ENCODE measurements at regions not wholly inside any gene's neighbourhood (a gene's known extent, or its start where the extent isn't known, plus 50 kb on each side); places are given as distances from the start of the nearest gene placed in this dataset.

- POLR2A ChIA-PET, result no interaction called here
- no peak for ATAC-seq
- no peak for TF ChIP-seq TCF7L2 (IDR thresholded peaks at IDR 0.05; ENCODE audit: low read depth, low read length)
- intact Hi-C loops (cut with micrococcal nuclease; ENCODE audit: unreplicated experiment), result no loop called here
- Histone ChIP-seq H3K27me3 (ENCODE audit: control insufficient read depth, insufficient read depth, low read length) (no peaks in the 10 kb centered on the region), H3K27ac (ENCODE audit: low read length) (no peak overlapping the region), H3K9me3 (ENCODE audit: control insufficient read depth, insufficient read depth, low read depth, low read length) (no peaks in the 10 kb centered on the region), H3K36me3 (ENCODE audit: control insufficient read depth, insufficient read depth, low read length) (no peaks in the 10 kb centered on the region), H3K4me3 (ENCODE audit: low read depth in 2 of 2, low read length in 2 of 2) (no peak overlapping the region), H3K4me1 (ENCODE audit: control insufficient read depth, insufficient read depth, low read length) (no peaks in the 10 kb centered on the region)
- in situ Hi-C loops (cut with HindIII; ENCODE audit: low pct_unique_long_range_greater_than_20kb, low sequenced_read_pairs), result no loop called here
- DNase-seq (ENCODE audit: low read depth, low spot score), result no peak
- no TSS peak for BruUV-seq (replicated peaks)
- CTCF ChIA-PET, result no interaction called here
These were observed 197.8 kb downstream of the PDHA2 start for GRCh38 chr4:96037705-96038104.

DNA sequence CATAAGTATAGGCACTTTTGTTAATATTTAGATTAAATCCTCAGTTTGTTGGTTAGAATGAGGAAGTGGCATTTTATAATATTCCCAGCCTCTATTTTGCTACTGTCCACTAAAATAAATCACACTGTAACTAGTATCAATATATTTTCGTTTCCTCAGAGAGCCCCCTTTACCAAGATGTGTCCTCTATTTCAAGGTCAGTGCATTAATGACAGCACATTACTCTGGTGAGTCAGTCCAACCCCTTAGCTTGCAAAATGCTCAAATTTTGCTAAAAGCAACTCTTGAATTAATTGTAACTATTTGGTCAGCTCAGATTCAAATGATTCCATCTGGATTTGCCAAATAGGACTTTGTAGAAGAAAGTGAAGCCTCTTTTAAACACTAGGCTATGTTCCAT lies 199.3 kb downstream of the PDHA2 start:
- POLR2A ChIA-PET, result no interaction called here
- H3K9me3 ChIP-seq (ENCODE audit: control insufficient read depth, insufficient read depth, low read depth, low read length), result no peaks in the 10 kb centered on the region
- H3K27ac ChIP-seq (ENCODE audit: low read length), result no peak overlapping the region
- CTCF ChIA-PET, result no interaction called here
- no peaks in the 10 kb centered on the region for H3K27me3 ChIP-seq (ENCODE audit: control insufficient read depth, insufficient read depth, low read length)
- TF ChIP-seq TCF7L2 (IDR thresholded peaks at IDR 0.05; ENCODE audit: low read depth, low read length) (no peak), REST (IDR thresholded peaks at IDR 0.05; ENCODE audit: insufficient read depth in 1 of 2, low read depth in 2 of 2, low read length in 1 of 2) (no peak), POLR2AphosphoS5 (IDR thresholded peaks at IDR 0.05; ENCODE audit: low read depth, low read length) (no peak), SIN3A (IDR thresholded peaks at IDR 0.05; ENCODE audit: borderline replicate concordance, insufficient read depth, low read depth, low read length) (no peak), CTCF (IDR thresholded peaks at IDR 0.05) (no peak)
- BruUV-seq (replicated peaks), result no TSS peak
- no peaks in the 10 kb centered on the region for H3K36me3 ChIP-seq (ENCODE audit: control insufficient read depth, insufficient read depth, low read length)
- no peak overlapping the region for H3K4me3 ChIP-seq (ENCODE audit: low read depth in 2 of 2, low read length in 2 of 2)
- in situ Hi-C loops (cut with HindIII; ENCODE audit: low pct_unique_long_range_greater_than_20kb, low sequenced_read_pairs) (no loop called here), intact Hi-C loops (cut with micrococcal nuclease; ENCODE audit: unreplicated experiment) (no loop called here)
- ATAC-seq, result no peak
- no peaks in the 10 kb centered on the region for H3K4me1 ChIP-seq (ENCODE audit: control insufficient read depth, insufficient read depth, low read length)
- no peak for DNase-seq (ENCODE audit: low read depth, low spot score)

DNA sequence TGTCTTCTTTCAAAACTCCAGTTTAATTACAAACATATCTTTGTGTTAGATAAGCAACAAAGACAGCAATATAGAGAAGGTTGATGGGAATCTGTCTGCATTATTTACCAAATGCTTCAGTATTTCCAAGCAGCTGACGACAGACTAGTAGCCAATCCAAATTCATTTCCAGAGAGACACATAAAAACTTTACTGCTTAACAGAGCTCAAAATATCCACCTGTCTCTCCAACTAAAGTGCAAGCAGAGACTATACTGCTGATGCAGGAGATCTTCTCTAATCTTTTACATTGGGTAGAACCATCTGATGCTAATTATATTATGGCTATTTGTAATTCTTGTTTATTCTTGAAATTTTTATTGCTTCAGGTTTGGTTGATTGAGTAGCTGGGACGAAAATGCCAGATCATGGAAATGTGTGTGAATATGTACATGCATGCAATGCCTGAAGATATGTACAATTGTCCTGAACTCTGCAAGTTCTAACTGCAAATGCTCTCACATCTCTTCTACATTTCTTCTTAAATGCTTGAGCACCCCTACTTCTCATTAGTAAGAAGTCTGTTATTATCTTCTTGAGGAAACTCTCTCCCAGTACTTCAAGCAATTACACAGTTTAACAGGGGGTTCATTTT lies 200.0 kb downstream of the PDHA2 start:
- Histone ChIP-seq H3K27ac (ENCODE audit: low read length) (no peak overlapping the region), H3K36me3 (ENCODE audit: control insufficient read depth, insufficient read depth, low read length) (no peaks in the 10 kb centered on the region), H3K27me3 (ENCODE audit: control insufficient read depth, insufficient read depth, low read length) (no peaks in the 10 kb centered on the region), H3K9me3 (ENCODE audit: control insufficient read depth, insufficient read depth, low read depth, low read length) (no peaks in the 10 kb centered on the region), H3K4me1 (ENCODE audit: control insufficient read depth, insufficient read depth, low read length) (no peaks in the 10 kb centered on the region), H3K4me3 (ENCODE audit: low read depth in 2 of 2, low read length in 2 of 2) (no peak overlapping the region)
- no peak for ATAC-seq
- ChIA-PET CTCF (no interaction called here), POLR2A (no interaction called here)
- no TSS peak for BruUV-seq (replicated peaks)
- TF ChIP-seq CTCF (IDR thresholded peaks at IDR 0.05) (no peak), REST (IDR thresholded peaks at IDR 0.05; ENCODE audit: insufficient read depth in 1 of 2, low read depth in 2 of 2, low read length in 1 of 2) (no peak), POLR2AphosphoS5 (IDR thresholded peaks at IDR 0.05; ENCODE audit: low read depth, low read length) (no peak), TCF7L2 (IDR thresholded peaks at IDR 0.05; ENCODE audit: low read depth, low read length) (no peak), SIN3A (IDR thresholded peaks at IDR 0.05; ENCODE audit: borderline replicate concordance, insufficient read depth, low read depth, low read length) (no peak)
- DNase-seq (ENCODE audit: low read depth, low spot score), result no peak
- in situ Hi-C loops (cut with HindIII; ENCODE audit: low pct_unique_long_range_greater_than_20kb, low sequenced_read_pairs) (no loop called here), intact Hi-C loops (cut with micrococcal nuclease; ENCODE audit: unreplicated experiment) (no loop called here)

Measured in Panc1 (cell line).